ENCODE measurements at regions not wholly inside any gene's neighbourhood (a gene's known extent, or its start where the extent isn't known, plus 50 kb on each side); places are given as distances from the start of the nearest gene placed in this dataset.

GRCh38 chr3:96214941-96215340 is 599.5 kb upstream of the EPHA6 start:
- TF ChIP-seq CTCF (IDR thresholded peaks at IDR 0.05; ENCODE audit: insufficient read depth, low read depth, low read length) (no peak), EZH2 (IDR thresholded peaks at IDR 0.05; ENCODE audit: insufficient read depth, low read length) (no peak)

All from astrocyte (in vitro differentiated cells and primary cell).